KBM-7 (cell line): ENCODE measurements at regions not wholly inside any gene's neighbourhood (a gene's known extent, or its start where the extent isn't known, plus 50 kb on each side); places are given as distances from the start of the nearest gene placed in this dataset.
"Not testable (repeated sequence)": the region's sequence is repeated elsewhere in the genome, so short reads cannot be mapped to it uniquely, and the experiment has no call there.

Experiments
- DNase-seq: peaks from one replicate; pipeline ENCODE4 v3.0.0-alpha.2; 2015
- in situ Hi-C: fragments of 300-500 bp; cut with MboI; formaldehyde crosslinking; loops from 2 replicates; pipeline ENCODE4 v1.14.3; 2020; ENCODE audit warnings: low sequenced_read_pairs, low pct_unique_long_range_greater_than_20kb, mixed read lengths

GRCh38 chr17:43345515-43345914, 53.3 kb upstream of the ARL4D start:
- in situ Hi-C loops, DNase-seq: not testable (repeated sequence)

GRCh38 chr17:43344685-43345084, 54.1 kb upstream of the ARL4D start:
- DNase-seq = no peak
- in situ Hi-C loops = no loop called here

- in situ Hi-C loops = no loop called here
- no peak for DNase-seq
These were observed 56.3 kb upstream of the ARL4D start for GRCh38 chr17:43342589-43342890.

GRCh38 chr17:43341715-43342588, 56.8 kb upstream of the ARL4D start:
- DNase-seq = no peak
- in situ Hi-C loops = no loop called here

- in situ Hi-C loops = no loop called here
- DNase-seq = peak; percentile 79
These were observed 59.8 kb upstream of the ARL4D start for GRCh38 chr17:43338886-43339516.

- in situ Hi-C loops = no loop called here
- DNase-seq = no peak
These were observed 60.9 kb upstream of the ARL4D start for GRCh38 chr17:43337684-43338428.

GRCh38 chr17:43334738-43335402, 63.9 kb upstream of the ARL4D start:
- DNase-seq = no peak
- in situ Hi-C loops = no loop called here

GRCh38 chr17:43333433-43333943, 65.3 kb upstream of the ARL4D start:
- no peak for DNase-seq
- in situ Hi-C loops = no loop called here

- DNase-seq = no peak
- in situ Hi-C loops = no loop called here
These were observed 66.6 kb upstream of the ARL4D start for GRCh38 chr17:43332230-43332629.

- DNase-seq = no peak
- in situ Hi-C loops = no loop called here
These were observed 67.7 kb upstream of the ARL4D start for GRCh38 chr17:43330876-43331639.

- in situ Hi-C loops = no loop called here
- DNase-seq = no peak
These were observed 69.6 kb upstream of the ARL4D start for GRCh38 chr17:43329183-43329582.

GRCh38 chr17:43328650-43329049, 70.1 kb upstream of the ARL4D start:
- no peak for DNase-seq
- in situ Hi-C loops = no loop called here

- in situ Hi-C loops = no loop called here
- DNase-seq = no peak
These were observed 70.9 kb upstream of the ARL4D start for GRCh38 chr17:43327834-43328420.

GRCh38 chr17:43327421-43327820, 71.4 kb upstream of the ARL4D start:
- no peak for DNase-seq
- in situ Hi-C loops = no loop called here

GRCh38 chr17:43326490-43327275, 72.1 kb upstream of the ARL4D start:
- DNase-seq = no peak
- in situ Hi-C loops = no loop called here

GRCh38 chr17:43324205-43324893, 74.4 kb upstream of the ARL4D start:
- in situ Hi-C loops = loop anchor here (25.0 kb wide), 1 partner anchor 112 kb away; the partner anchor contains the start of gene TMEM106A
- DNase-seq = no peak
